Natural killer cell (primary cell): ENCODE measurements at regions not wholly inside any gene's neighbourhood (a gene's known extent, or its start where the extent isn't known, plus 50 kb on each side); places are given as distances from the start of the nearest gene placed in this dataset.

Experiments used
- ATAC-seq, 3 donors: fragments of 150-1000 bp in 2 of 3; fragments of 200-7000 bp in 1 of 3; cut with Tn5 transposase; 1 replicate in 1 of 3; 2 replicates in 2 of 3; pipeline ENCODE4 v1.10.0; 2021; ENCODE audit warnings: mild to moderate bottlenecking in 2 of 3, moderate library complexity in 2 of 3
- DNase-seq, 2 donors: peaks; one replicate each; pipeline versions ENCODE4 v3.0.0 to v3.0.0-alpha.2; 2013 to 2021; ENCODE audit warnings: mixed read lengths in 1 of 2
- H3K27ac ChIP-seq: one replicate; pipeline ENCODE4 v1.5.1; 2013; ENCODE audit warnings: mild to moderate bottlenecking, low read length
- H3K27me3 ChIP-seq: one replicate; pipeline ENCODE4 v1.6.1; 2013; ENCODE audit warnings: low read length; ENCODE audit not compliant: control insufficient read depth, insufficient read depth
- H3K36me3 ChIP-seq: one replicate; pipeline ENCODE4 v1.6.1; 2013; ENCODE audit warnings: low read length; ENCODE audit not compliant: control insufficient read depth, insufficient read depth
- H3K4me1 ChIP-seq: one replicate; pipeline ENCODE4 v1.6.1; 2013; ENCODE audit warnings: low read length; ENCODE audit not compliant: control insufficient read depth, insufficient read depth
- H3K4me3 ChIP-seq: one replicate; pipeline ENCODE4 v1.5.1; 2013; ENCODE audit warnings: low read length
- H3K9me3 ChIP-seq: one replicate; pipeline ENCODE4 v1.6.1; 2013; ENCODE audit warnings: low read length; ENCODE audit not compliant: control insufficient read depth, insufficient read depth
- H3K27ac Mint-ChIP-seq, 2 donors: one replicate each; pipeline ENCODE4 v1.8.0; 2022; ENCODE audit warnings: mild to moderate bottlenecking in 2 of 2, mixed read lengths in 2 of 2, moderate library complexity in 1 of 2
- H3K27me3 Mint-ChIP-seq, 2 donors: one replicate each; pipeline ENCODE4 v1.8.0; 2022; ENCODE audit warnings: low read depth in 2 of 2, mixed read lengths in 2 of 2
- H3K36me3 Mint-ChIP-seq: one replicate; pipeline ENCODE4 v1.8.0; 2022; ENCODE audit warnings: mixed read lengths
- H3K4me1 Mint-ChIP-seq, 2 donors: one replicate each; pipeline ENCODE4 v1.8.0; 2022; ENCODE audit warnings: mixed read lengths in 2 of 2
- H3K4me3 Mint-ChIP-seq: one replicate; pipeline ENCODE4 v1.8.0; 2022; ENCODE audit warnings: mild to moderate bottlenecking, moderate library complexity, mixed read lengths
- H3K9me3 Mint-ChIP-seq, 2 donors: one replicate each; pipeline ENCODE4 v1.8.0; 2022; ENCODE audit warnings: mixed read lengths in 2 of 2
- CTCF ChIP-seq: fragments of 200-600 bp; IDR thresholded peaks from one replicate; pipeline ENCODE4 v1.8.0; 2022; ENCODE audit warnings: antibody characterized with exemption
- WGBS: methylation state at CpG from one replicate; pipeline ENCODE4 v1.1.7; 2013; ENCODE audit warnings: missing lambda C conversion rate; ENCODE audit not compliant: insufficient coverage; 5-methylcytosine and 5-hydroxymethylcytosine counted together
- intact Hi-C: fragments of 100-400 bp; cut with micrococcal nuclease; formaldehyde crosslinking; loops from one replicate; pipeline ENCODE4 v1.14.2; 2022

DNA sequence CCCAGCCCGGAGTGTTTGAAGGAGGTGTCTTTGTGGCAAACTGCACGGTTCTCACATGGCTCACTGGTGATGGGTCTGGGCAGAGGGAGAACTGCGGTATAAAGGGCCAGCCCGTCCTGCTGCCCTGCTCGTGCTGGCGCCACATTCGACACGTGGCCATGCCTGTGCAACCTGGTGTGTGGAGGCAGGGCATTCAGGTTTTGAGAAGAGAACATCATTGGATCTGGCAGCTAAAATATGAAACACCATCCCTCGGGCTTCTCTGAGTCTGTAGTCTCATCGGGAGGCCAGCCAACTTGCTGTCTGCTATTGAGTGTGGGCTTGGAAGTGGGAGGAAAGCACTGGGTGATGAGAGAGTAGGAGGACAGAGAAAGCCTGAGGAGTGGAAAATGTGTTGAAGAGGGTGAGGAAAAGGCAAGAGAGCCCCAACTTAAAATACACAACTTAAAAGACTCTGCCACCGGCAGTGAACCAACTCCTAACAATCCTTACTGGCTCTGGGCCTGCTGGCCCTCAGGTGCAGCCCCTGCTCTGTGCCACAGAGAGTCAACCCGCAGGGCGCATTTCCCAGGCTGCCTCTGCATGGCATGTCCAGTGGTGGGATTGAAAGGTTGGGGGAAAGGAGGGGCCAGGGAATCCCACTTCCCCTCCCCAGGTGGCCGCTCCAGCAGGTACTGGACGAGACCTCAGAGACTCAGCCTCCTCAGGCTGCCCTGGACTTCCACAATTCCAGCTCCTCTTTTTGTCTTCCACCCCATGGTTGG, 112.7 kb upstream of the DLX2 start:
- ATAC-seq (no peak), DNase-seq (no peak)
- H3K4me1 Mint-ChIP-seq = no peaks in the 10 kb centered on the region
- Histone ChIP-seq H3K4me1 (no peaks in the 10 kb centered on the region), H3K27ac (no peak overlapping the region), H3K4me3 (no peak overlapping the region), H3K36me3 (no peaks in the 10 kb centered on the region), H3K9me3 (no peaks in the 10 kb centered on the region), H3K27me3 (no peaks in the 10 kb centered on the region)
- no peaks in the 10 kb centered on the region for H3K9me3 Mint-ChIP-seq
- 92% methylated on average over 13 of the region's 15 CpGs for WGBS
- no peaks in the 10 kb centered on the region for H3K27me3 Mint-ChIP-seq
- no peak overlapping the region for H3K4me3 Mint-ChIP-seq
- TF ChIP-seq CTCF = no peak
- H3K36me3 Mint-ChIP-seq = no peaks in the 10 kb centered on the region
- intact Hi-C loops = no loop called here
- no peak overlapping the region for H3K27ac Mint-ChIP-seq

DNA sequence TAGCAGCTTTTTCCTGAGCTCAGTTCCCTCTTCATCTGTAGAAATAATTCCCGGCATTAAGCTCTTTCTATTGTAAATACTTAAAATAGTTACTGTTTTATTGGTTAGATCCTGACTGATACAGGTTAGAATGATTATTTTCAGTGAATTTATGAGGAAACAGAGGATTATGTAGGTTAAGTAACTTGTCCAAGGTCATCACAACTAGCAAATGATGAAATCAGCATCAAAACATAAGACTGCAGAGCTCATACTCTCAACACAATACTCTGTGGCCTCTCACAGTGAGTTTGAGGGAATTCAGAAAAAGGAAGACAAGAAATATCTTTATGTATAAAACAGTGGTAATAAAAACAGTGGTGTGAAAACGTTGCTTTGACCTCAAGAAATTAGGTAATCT, 113.2 kb upstream of the DLX2 start:
- Mint-ChIP-seq H3K27me3 (no peaks in the 10 kb centered on the region), H3K36me3 (no peaks in the 10 kb centered on the region), H3K9me3 (no peaks in the 10 kb centered on the region), H3K4me1 (no peaks in the 10 kb centered on the region), H3K4me3 (no peak overlapping the region), H3K27ac (no peak overlapping the region)
- Histone ChIP-seq H3K27me3 (no peaks in the 10 kb centered on the region), H3K9me3 (no peaks in the 10 kb centered on the region), H3K4me1 (no peaks in the 10 kb centered on the region), H3K27ac (no peak overlapping the region), H3K4me3 (no peak overlapping the region), H3K36me3 (no peaks in the 10 kb centered on the region)
- intact Hi-C loops = no loop called here
- DNase-seq (no peak), ATAC-seq (no peak)
- no peak for TF ChIP-seq CTCF
- 12% methylated on average over 1 of the region's 2 CpGs for WGBS

GRCh38 chr2:172216477-172216876, 113.8 kb upstream of the DLX2 start:
- H3K4me3 ChIP-seq = no peak overlapping the region
- no peaks in the 10 kb centered on the region for H3K27me3 ChIP-seq
- intact Hi-C loops = no loop called here
- H3K4me1 Mint-ChIP-seq = no peaks in the 10 kb centered on the region
- TF ChIP-seq CTCF = no peak
- no peak for ATAC-seq
- WGBS = 94% methylated on average over 6 of the region's 6 CpGs
- H3K36me3 Mint-ChIP-seq = no peaks in the 10 kb centered on the region
- H3K4me3 Mint-ChIP-seq = no peak overlapping the region
- H3K4me1 ChIP-seq = no peaks in the 10 kb centered on the region
- no peaks in the 10 kb centered on the region for H3K27me3 Mint-ChIP-seq
- no peak overlapping the region for H3K27ac Mint-ChIP-seq
- no peak for DNase-seq
- H3K9me3 ChIP-seq = no peaks in the 10 kb centered on the region
- no peak overlapping the region for H3K27ac ChIP-seq
- no peaks in the 10 kb centered on the region for H3K9me3 Mint-ChIP-seq
- H3K36me3 ChIP-seq = no peaks in the 10 kb centered on the region

DNA sequence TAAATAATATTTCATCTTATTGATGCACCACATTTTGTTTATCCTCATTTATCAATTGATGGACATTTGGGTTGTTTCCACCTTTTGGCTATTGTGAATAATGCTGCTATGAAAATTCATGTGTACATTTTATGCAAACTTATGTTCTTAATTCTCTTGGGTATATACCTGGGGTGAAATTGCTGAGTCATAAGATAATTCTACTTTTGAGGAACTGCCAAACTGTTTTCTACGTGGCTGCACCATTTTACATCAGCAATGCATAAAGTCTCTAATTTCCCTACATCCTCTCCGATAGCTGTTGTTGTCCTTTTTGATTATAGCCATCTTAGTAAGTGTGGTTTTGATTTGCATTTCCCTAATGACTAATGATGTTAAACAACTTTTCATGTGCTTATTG, 116.5 kb upstream of the DLX2 start:
- Histone ChIP-seq H3K36me3 (no peaks in the 10 kb centered on the region), H3K4me1 (no peaks in the 10 kb centered on the region), H3K27me3 (no peaks in the 10 kb centered on the region), H3K4me3 (no peak overlapping the region), H3K27ac (no peak overlapping the region), H3K9me3 (no peaks in the 10 kb centered on the region)
- TF ChIP-seq CTCF = no peak
- Mint-ChIP-seq H3K27me3 (no peaks in the 10 kb centered on the region), H3K27ac (no peak overlapping the region), H3K36me3 (no peaks in the 10 kb centered on the region), H3K4me1 (no peaks in the 10 kb centered on the region), H3K9me3 (no peaks in the 10 kb centered on the region), H3K4me3 (no peak overlapping the region)
- DNase-seq (no peak), ATAC-seq (no peak)
- no CpG with 5 or more reads among the region's 2 CpGs for WGBS
- intact Hi-C loops = no loop called here
